ENCODE measurements at regions not wholly inside any gene's neighbourhood (a gene's known extent, or its start where the extent isn't known, plus 50 kb on each side); places are given as distances from the start of the nearest gene placed in this dataset.
"Not testable (repeated sequence)": the region's sequence is repeated elsewhere in the genome, so short reads cannot be mapped to it uniquely, and the experiment has no call there.

DNA sequence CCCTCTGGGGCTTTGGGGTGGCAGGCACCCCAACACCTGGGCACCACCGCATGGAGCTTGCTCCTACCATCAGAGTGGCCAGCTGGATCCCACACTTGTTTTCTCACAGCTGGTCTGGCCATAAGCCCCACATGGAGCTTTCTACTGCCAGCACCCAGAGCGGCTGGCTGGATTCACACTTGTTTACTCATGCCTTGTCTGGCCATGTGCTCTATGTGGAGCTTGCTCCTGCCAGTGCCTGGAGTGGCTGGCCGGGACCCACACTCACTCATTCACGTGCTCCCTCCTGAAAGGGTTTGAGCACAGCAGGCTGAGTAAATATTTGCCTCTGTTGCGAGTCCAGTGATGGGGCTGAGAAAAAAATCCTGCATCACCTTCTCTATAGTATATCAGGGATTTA, 487.0 kb downstream of the CD109 start:
- no peak overlapping the region for H3K27ac Mint-ChIP-seq

GRCh38 chr6:74181471-74181870, 485.5 kb downstream of the CD109 start:
- Mint-ChIP-seq H3K9me3 (peaks cover 0 to 25% (median 3%) of the 10 kb centered on the region in 11 donors), H3K36me3 (no peaks in the 10 kb centered on the region), H3K27ac (no peak overlapping the region), H3K4me1 (no peaks in the 10 kb centered on the region), H3K27me3 (no peaks in the 10 kb centered on the region), H3K4me3 (no peak overlapping the region)
- ATAC-seq (no peak), DNase-seq (no peak)
- Histone ChIP-seq H3K9me3 (ENCODE audit: control insufficient read depth in 2 of 3, low read length in 3 of 3) (no peaks in the 10 kb centered on the region), H3K4me1 (ENCODE audit: control insufficient read depth in 2 of 2, insufficient read depth in 2 of 2, low read length in 2 of 2) (no peaks in the 10 kb centered on the region), H3K27ac (ENCODE audit: low read depth, low read length) (no peak overlapping the region), H3K4me3 (ENCODE audit: low read length) (no peak overlapping the region), H3K27me3 (ENCODE audit: control insufficient read depth in 2 of 2, insufficient read depth in 2 of 2, low read length in 2 of 2) (no peaks in the 10 kb centered on the region), H3K36me3 (ENCODE audit: control insufficient read depth in 2 of 3, insufficient read depth in 3 of 3, low read length in 3 of 3) (no peaks in the 10 kb centered on the region)
- ChIA-PET POLR2A (no interaction called here), CTCF (no interaction called here)
- intact Hi-C loops (cut with micrococcal nuclease) = no loop called here

More for the DNA sequence above, 487.0 kb downstream of the CD109 start:
- CTCF ChIA-PET = no interaction called here
- Mint-ChIP-seq H3K4me1 (no peaks in the 10 kb centered on the region), H3K27me3 (no peaks in the 10 kb centered on the region), H3K36me3 (no peaks in the 10 kb centered on the region), H3K4me3 (no peak overlapping the region), H3K9me3 (peaks cover 0 to 25% (median 3%) of the 10 kb centered on the region in 11 donors)
- Histone ChIP-seq H3K4me3 (ENCODE audit: low read length) (no peak overlapping the region), H3K4me1 (ENCODE audit: control insufficient read depth in 2 of 2, insufficient read depth in 2 of 2, low read length in 2 of 2) (no peaks in the 10 kb centered on the region), H3K36me3 (ENCODE audit: control insufficient read depth in 2 of 3, insufficient read depth in 3 of 3, low read length in 3 of 3) (no peaks in the 10 kb centered on the region), H3K27ac (ENCODE audit: low read depth, low read length) (no peak overlapping the region), H3K9me3 (ENCODE audit: control insufficient read depth in 2 of 3, low read length in 3 of 3) (no peaks in the 10 kb centered on the region), H3K27me3 (ENCODE audit: control insufficient read depth in 2 of 2, insufficient read depth in 2 of 2, low read length in 2 of 2) (no peaks in the 10 kb centered on the region)
- intact Hi-C loops (cut with micrococcal nuclease) = no loop called here
- no peak for ATAC-seq
- POLR2A ChIA-PET = no interaction called here
- no peak for DNase-seq

- H3K27ac ChIP-seq (ENCODE audit: low read depth, low read length) = no peak overlapping the region
- H3K9me3 Mint-ChIP-seq = peaks cover 0 to 17% (median 1%) of the 10 kb centered on the region in 11 donors
- H3K4me3 Mint-ChIP-seq = no peak overlapping the region
- no peaks in the 10 kb centered on the region for H3K4me1 ChIP-seq (ENCODE audit: control insufficient read depth in 2 of 2, insufficient read depth in 2 of 2, low read length in 2 of 2)
- H3K9me3 ChIP-seq (ENCODE audit: control insufficient read depth in 2 of 3, low read length in 3 of 3) = no peaks in the 10 kb centered on the region
- CTCF ChIA-PET = interaction anchor here (0.6 kb wide), 1 partner anchor 796 kb away, joined by 3 read pairs; no protein-coding TSS in a partner anchor
- no peaks in the 10 kb centered on the region for H3K27me3 Mint-ChIP-seq
- POLR2A ChIA-PET = no interaction called here
- H3K27ac Mint-ChIP-seq = no peak overlapping the region
- H3K36me3 Mint-ChIP-seq = no peaks in the 10 kb centered on the region
- H3K27me3 ChIP-seq (ENCODE audit: control insufficient read depth in 2 of 2, insufficient read depth in 2 of 2, low read length in 2 of 2) = no peaks in the 10 kb centered on the region
- intact Hi-C loops (cut with micrococcal nuclease) = no loop called here
- no peaks in the 10 kb centered on the region for H3K4me1 Mint-ChIP-seq
- DNase-seq = no peak
- no peaks in the 10 kb centered on the region for H3K36me3 ChIP-seq (ENCODE audit: control insufficient read depth in 2 of 3, insufficient read depth in 3 of 3, low read length in 3 of 3)
- no peak for ATAC-seq
- H3K4me3 ChIP-seq (ENCODE audit: low read length) = no peak overlapping the region
Observed at GRCh38 chr6:74177506-74177905, 481.5 kb downstream of the CD109 start.

GRCh38 chr6:74170550-74170949, 474.5 kb downstream of the CD109 start:
- H3K27me3 Mint-ChIP-seq; ATAC-seq; CTCF ChIA-PET; POLR2A ChIA-PET; H3K36me3 ChIP-seq (ENCODE audit: control insufficient read depth in 2 of 3, insufficient read depth in 3 of 3, low read length in 3 of 3); H3K4me1 Mint-ChIP-seq; H3K9me3 ChIP-seq (ENCODE audit: control insufficient read depth in 2 of 3, low read length in 3 of 3); H3K9me3 Mint-ChIP-seq; H3K4me3 ChIP-seq (ENCODE audit: low read length); H3K27ac Mint-ChIP-seq; H3K4me3 Mint-ChIP-seq; H3K27ac ChIP-seq (ENCODE audit: low read depth, low read length); intact Hi-C loops (cut with micrococcal nuclease); H3K4me1 ChIP-seq (ENCODE audit: control insufficient read depth in 2 of 2, insufficient read depth in 2 of 2, low read length in 2 of 2); H3K36me3 Mint-ChIP-seq; H3K27me3 ChIP-seq (ENCODE audit: control insufficient read depth in 2 of 2, insufficient read depth in 2 of 2, low read length in 2 of 2); DNase-seq: not testable (repeated sequence)

- H3K9me3 ChIP-seq (ENCODE audit: control insufficient read depth in 2 of 3, low read length in 3 of 3) = no peaks in the 10 kb centered on the region
- intact Hi-C loops (cut with micrococcal nuclease) = no loop called here
- ATAC-seq (no peak), DNase-seq (no peak)
- no peaks in the 10 kb centered on the region for H3K4me1 ChIP-seq (ENCODE audit: control insufficient read depth in 2 of 2, insufficient read depth in 2 of 2, low read length in 2 of 2)
- H3K36me3 ChIP-seq (ENCODE audit: control insufficient read depth in 2 of 3, insufficient read depth in 3 of 3, low read length in 3 of 3) = no peaks in the 10 kb centered on the region
- no peak overlapping the region for H3K27ac Mint-ChIP-seq
- no peaks in the 10 kb centered on the region for H3K4me1 Mint-ChIP-seq
- H3K4me3 ChIP-seq (ENCODE audit: low read length) = no peak overlapping the region
- POLR2A ChIA-PET = no interaction called here
- H3K27ac ChIP-seq (ENCODE audit: low read depth, low read length) = no peak overlapping the region
- no peaks in the 10 kb centered on the region for H3K27me3 Mint-ChIP-seq
- no peak overlapping the region for H3K4me3 Mint-ChIP-seq
- CTCF ChIA-PET = no interaction called here
- no peaks in the 10 kb centered on the region for H3K27me3 ChIP-seq (ENCODE audit: control insufficient read depth in 2 of 2, insufficient read depth in 2 of 2, low read length in 2 of 2)
- no peaks in the 10 kb centered on the region for H3K36me3 Mint-ChIP-seq
- H3K9me3 Mint-ChIP-seq = peaks cover 0 to 3% (median 0%) of the 10 kb centered on the region in 11 donors
Observed at GRCh38 chr6:74170118-74170517, 474.1 kb downstream of the CD109 start.

DNA sequence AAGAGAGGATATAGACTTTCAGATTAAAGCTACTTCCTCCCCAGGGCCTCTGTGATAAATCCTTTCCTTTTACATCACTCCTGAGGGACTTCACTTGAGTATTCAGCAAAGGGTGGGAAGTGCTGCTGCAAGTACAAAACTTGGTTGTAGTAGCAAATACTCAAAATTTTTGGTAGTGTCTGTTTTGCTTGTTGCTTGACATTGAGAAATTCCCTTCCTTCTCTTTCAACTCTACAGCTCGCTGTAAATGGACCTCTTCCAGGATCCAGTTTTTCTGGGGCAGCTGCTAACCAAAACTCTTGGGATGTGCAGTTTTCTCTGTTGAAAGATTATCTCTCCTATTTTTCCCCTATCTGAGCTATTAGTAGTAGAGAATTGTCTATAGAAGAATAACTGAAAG, 472.0 kb downstream of the CD109 start:
- Histone ChIP-seq H3K36me3 (ENCODE audit: control insufficient read depth in 2 of 3, insufficient read depth in 3 of 3, low read length in 3 of 3) (no peaks in the 10 kb centered on the region), H3K27ac (ENCODE audit: low read depth, low read length) (no peak overlapping the region), H3K4me1 (ENCODE audit: control insufficient read depth in 2 of 2, insufficient read depth in 2 of 2, low read length in 2 of 2) (no peaks in the 10 kb centered on the region), H3K4me3 (ENCODE audit: low read length) (no peak overlapping the region), H3K9me3 (ENCODE audit: control insufficient read depth in 2 of 3, low read length in 3 of 3) (no peaks in the 10 kb centered on the region), H3K27me3 (ENCODE audit: control insufficient read depth in 2 of 2, insufficient read depth in 2 of 2, low read length in 2 of 2) (no peaks in the 10 kb centered on the region)
- no peaks in the 10 kb centered on the region for H3K36me3 Mint-ChIP-seq
- POLR2A ChIA-PET = no interaction called here
- no peak overlapping the region for H3K27ac Mint-ChIP-seq
- ATAC-seq (no peak), DNase-seq (no peak)
- H3K9me3 Mint-ChIP-seq = peaks cover 0 to 3% (median 0%) of the 10 kb centered on the region in 11 donors
- no peaks in the 10 kb centered on the region for H3K27me3 Mint-ChIP-seq
- intact Hi-C loops (cut with micrococcal nuclease) = no loop called here
- H3K4me1 Mint-ChIP-seq = no peaks in the 10 kb centered on the region
- no peak overlapping the region for H3K4me3 Mint-ChIP-seq
- CTCF ChIA-PET = no interaction called here

DNA sequence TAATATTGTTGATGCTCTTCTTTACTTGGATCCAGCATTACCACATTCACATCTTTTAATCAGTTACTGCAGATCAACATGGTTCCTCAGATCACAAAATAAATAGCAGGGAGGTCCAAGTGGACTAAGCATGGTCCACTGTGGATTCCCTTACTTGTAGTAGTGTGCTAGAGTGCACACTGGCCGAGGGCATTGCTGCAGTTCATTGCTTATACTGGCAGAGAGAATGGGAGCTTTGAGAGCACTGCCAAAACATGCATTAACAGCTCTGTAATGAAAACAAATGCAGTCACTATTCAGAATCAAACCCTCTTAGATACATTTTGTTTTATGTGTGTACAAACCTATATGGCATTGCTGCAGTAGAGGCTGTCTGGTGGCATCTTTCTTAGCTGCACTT, 471.5 kb downstream of the CD109 start:
- no peak overlapping the region for H3K27ac ChIP-seq (ENCODE audit: low read depth, low read length)
- no peaks in the 10 kb centered on the region for H3K27me3 ChIP-seq (ENCODE audit: control insufficient read depth in 2 of 2, insufficient read depth in 2 of 2, low read length in 2 of 2)
- H3K36me3 ChIP-seq (ENCODE audit: control insufficient read depth in 2 of 3, insufficient read depth in 3 of 3, low read length in 3 of 3) = no peaks in the 10 kb centered on the region
- no peaks in the 10 kb centered on the region for H3K4me1 ChIP-seq (ENCODE audit: control insufficient read depth in 2 of 2, insufficient read depth in 2 of 2, low read length in 2 of 2)
- Mint-ChIP-seq H3K9me3 (peaks cover 0 to 3% (median 0%) of the 10 kb centered on the region in 11 donors), H3K4me3 (no peak overlapping the region), H3K27me3 (no peaks in the 10 kb centered on the region), H3K4me1 (no peaks in the 10 kb centered on the region), H3K36me3 (no peaks in the 10 kb centered on the region), H3K27ac (no peak overlapping the region)
- H3K9me3 ChIP-seq (ENCODE audit: control insufficient read depth in 2 of 3, low read length in 3 of 3) = no peaks in the 10 kb centered on the region
- H3K4me3 ChIP-seq (ENCODE audit: low read length) = no peak overlapping the region
- CTCF ChIA-PET = no interaction called here
- ATAC-seq = no peak
- POLR2A ChIA-PET = no interaction called here
- intact Hi-C loops (cut with micrococcal nuclease) = no loop called here
- DNase-seq = no peak

All from naive thymus-derived CD4-positive, alpha-beta T cell (primary cell).